H1 (cell line): ENCODE measurements at regions not wholly inside any gene's neighbourhood (a gene's known extent, or its start where the extent isn't known, plus 50 kb on each side); places are given as distances from the start of the nearest gene placed in this dataset.

Source experiments
- CTBP2 ChIP-seq: IDR thresholded peaks from 2 replicates; pipeline ENCODE4 v1.7.0; 2011; ENCODE audit warnings: borderline replicate concordance, mild to moderate bottlenecking, moderate library complexity, mixed read lengths, low read length; ENCODE audit not compliant: insufficient read depth, insufficient read length
- CTCF ChIP-seq, 3 experiments: IDR thresholded peaks; 1 replicate in 2 of 3; 2 replicates in 1 of 3; pipeline versions ENCODE4 v1.5.1 to v1.6.1; 2011; ENCODE audit warnings: low read length in 3 of 3, mild to moderate bottlenecking in 3 of 3, inconsistent platforms in 2 of 3, low read depth in 1 of 3, moderate library complexity in 1 of 3; ENCODE audit not compliant: insufficient read depth in 1 of 3; ENCODE audit errors: control extremely low read depth in 1 of 3
- EZH2 ChIP-seq: fragments of 200-600 bp; sonication (generic); IDR thresholded peaks from 2 replicates; pipeline ENCODE4 v1.7.1; 2012; ENCODE audit warnings: low read depth, mild to moderate bottlenecking, moderate library complexity, low read length, inconsistent platforms; ENCODE audit not compliant: severe bottlenecking
- TBP ChIP-seq: IDR thresholded peaks from 2 replicates; pipeline ENCODE4 v1.6.1; 2011; ENCODE audit warnings: low read depth, low read length, improper control_type of control experiment

- no peak for TF ChIP-seq TBP
- no peak for TF ChIP-seq CTBP2
- TF ChIP-seq EZH2 = no peak
- TF ChIP-seq CTCF (IDR thresholded peaks at IDR 0.05; ENCODE audit: control extremely low read depth in 1 of 3, insufficient read depth in 1 of 3, low read depth in 1 of 3, low read length in 3 of 3) = no peak
Measured at GRCh38 chr2:129300456-129300855, 679.0 kb upstream of the RAB6C start (continued).
